ENCODE measurements at regions not wholly inside any gene's neighbourhood (a gene's known extent, or its start where the extent isn't known, plus 50 kb on each side); places are given as distances from the start of the nearest gene placed in this dataset.
"Not testable (repeated sequence)": the region's sequence is repeated elsewhere in the genome, so short reads cannot be mapped to it uniquely, and the experiment has no call there.

GRCh38 chrX:27156921-27157320, 306.2 kb downstream of the PPP4R3C start:
- intact Hi-C loops (cut with micrococcal nuclease), result not testable (repeated sequence)

DNA sequence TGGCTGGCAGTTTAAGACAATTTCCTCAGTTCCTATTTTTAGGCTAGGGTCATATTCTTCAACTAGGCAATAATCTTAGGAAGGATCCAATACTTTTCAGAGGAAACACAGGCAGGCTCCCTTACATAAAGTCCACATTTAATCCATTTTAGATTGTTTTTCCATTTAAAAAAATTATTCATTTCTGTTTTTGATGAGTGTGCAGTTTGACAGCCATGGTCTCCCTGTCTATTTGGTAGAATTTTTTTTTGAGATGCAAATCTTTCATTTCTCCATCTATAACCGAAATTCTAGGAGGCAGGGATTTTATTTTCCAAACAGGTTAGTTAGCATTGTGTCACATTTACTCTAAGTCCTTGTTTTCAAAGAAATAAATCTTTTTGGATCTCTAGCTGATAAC, 326.8 kb downstream of the PPP4R3C start:
- intact Hi-C loops (cut with micrococcal nuclease), result no loop called here

DNA sequence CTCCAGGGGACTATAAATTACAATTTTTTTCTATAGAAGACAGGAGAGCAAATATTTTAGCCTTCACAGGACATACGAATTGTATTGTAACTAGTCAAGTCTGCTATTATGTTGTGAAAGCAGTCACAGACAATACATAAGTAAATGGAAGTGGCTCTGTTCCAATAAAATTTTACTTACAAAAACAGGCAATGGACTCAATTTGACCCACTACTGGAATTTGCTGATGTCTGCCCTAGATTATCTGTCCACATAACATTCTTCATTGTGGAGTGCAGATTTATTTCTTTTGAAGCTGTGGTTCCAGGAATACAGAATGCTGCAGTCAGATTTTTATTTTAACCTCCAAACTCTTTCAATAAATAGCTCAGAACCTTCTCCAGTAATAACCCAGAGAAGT, 330.3 kb downstream of the PPP4R3C start:
- intact Hi-C loops (cut with micrococcal nuclease), result no loop called here

DNA sequence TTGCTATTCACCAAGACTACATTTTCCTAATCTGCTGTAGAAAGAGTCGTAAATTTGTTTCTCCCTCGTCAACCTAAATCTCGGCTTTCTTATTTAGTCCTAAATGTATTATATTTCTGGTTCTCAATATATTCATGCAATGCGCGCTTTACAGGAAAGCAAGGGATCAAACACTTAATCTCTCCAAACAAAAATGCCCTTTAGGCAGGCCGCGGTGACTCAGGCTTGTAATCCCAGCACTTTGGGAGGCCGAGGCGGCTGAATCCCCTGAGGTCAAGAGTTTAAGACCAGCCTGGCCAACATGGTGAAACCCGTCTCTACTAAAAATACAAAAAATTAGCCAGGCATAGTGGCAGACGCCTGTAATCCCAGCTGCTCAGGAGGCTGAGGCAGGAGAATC, 376.0 kb downstream of the PPP4R3C start:
- intact Hi-C loops (cut with micrococcal nuclease), result not testable (repeated sequence)

- intact Hi-C loops (cut with micrococcal nuclease), result no loop called here
Observed at GRCh38 chrX:27086237-27086636, 376.9 kb downstream of the PPP4R3C start.

- intact Hi-C loops (cut with micrococcal nuclease), result no loop called here
Observed at GRCh38 chrX:27085346-27085745, 377.8 kb downstream of the PPP4R3C start.

- intact Hi-C loops (cut with micrococcal nuclease), result no loop called here
Observed at GRCh38 chrX:27078371-27078770, 384.8 kb downstream of the PPP4R3C start.

- intact Hi-C loops (cut with micrococcal nuclease), result no loop called here
Observed at GRCh38 chrX:27057883-27058282, 405.3 kb downstream of the PPP4R3C start.

DNA sequence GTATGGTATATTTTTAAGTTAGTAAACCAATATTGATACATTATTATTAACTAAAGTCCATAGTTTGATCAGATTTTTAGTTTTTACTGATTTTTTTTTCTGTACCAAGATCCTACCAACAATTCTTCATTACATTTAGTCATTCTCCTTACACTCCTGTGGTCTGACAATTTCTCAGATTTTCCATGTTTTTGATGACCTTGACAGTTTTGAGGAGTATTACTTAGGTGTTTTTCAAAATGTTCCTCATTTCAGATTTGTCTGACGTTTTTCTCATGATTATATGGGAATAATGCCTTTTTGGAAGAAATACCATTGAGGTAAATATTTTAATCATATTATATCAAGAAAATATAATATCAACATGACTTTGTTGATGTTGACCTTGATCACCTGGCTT, 423.8 kb downstream of the PPP4R3C start:
- intact Hi-C loops (cut with micrococcal nuclease), result no loop called here

DNA sequence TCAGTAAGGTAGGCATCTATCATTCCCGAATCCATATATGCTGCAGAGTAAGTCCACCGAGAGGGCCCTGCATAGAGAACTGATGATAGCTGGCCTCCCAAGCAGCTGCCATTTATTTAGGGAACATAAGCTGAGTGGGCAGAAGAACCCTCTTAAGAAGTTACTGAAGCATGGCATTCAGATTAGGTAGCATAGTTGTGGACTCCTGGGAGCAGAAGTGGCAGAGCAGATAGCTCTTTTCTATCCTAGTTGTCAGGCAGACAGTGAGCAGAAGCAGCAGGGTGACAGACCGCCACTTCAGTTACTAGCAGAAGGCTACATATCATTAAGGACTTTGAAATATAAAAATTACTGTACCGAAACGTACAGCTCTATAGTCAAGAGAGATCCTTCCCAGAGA, 454.7 kb downstream of the PPP4R3C start:
- intact Hi-C loops (cut with micrococcal nuclease), result no loop called here

- intact Hi-C loops (cut with micrococcal nuclease), result no loop called here
Observed at GRCh38 chrX:26999634-27000033, 463.5 kb downstream of the PPP4R3C start.

DNA sequence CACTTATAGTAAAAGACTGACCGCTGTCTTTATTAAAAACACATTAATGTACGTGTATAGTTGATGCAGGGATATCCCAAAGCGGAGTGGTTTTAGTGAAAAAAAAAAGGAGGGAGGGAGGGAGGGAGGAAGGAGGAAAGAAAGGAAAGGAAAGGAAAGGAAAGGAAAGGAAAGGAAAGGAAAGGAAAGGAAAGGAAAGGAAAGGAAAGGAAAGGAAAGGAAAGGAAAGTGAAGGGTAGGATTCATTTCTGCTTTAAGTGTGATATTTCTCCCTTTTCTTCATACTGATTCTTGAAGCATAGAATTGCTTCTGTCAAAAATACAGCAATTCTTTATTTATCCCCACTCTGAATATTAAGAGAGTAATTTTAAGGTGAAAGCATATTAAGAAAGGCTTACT, 504.9 kb downstream of the PPP4R3C start:
- intact Hi-C loops (cut with micrococcal nuclease), result no loop called here

DNA sequence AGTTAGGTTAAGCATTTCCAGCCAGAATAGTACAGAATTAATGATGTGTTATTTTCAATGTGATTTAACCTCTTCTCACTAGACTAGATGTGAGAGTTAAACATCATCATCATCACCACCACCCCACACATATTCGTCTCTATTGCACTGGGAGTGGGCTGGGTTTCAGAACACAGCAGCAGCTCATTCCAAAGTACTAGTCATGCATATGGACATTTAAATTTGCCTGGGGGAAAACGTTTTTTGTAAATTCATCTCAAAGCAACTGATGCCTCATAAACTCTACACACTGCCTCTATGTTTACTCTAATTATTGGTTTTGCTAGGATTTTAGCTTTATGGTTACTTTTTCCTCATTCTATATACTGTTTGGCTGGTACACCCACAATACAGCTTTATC, 509.1 kb downstream of the PPP4R3C start:
- intact Hi-C loops (cut with micrococcal nuclease), result no loop called here

DNA sequence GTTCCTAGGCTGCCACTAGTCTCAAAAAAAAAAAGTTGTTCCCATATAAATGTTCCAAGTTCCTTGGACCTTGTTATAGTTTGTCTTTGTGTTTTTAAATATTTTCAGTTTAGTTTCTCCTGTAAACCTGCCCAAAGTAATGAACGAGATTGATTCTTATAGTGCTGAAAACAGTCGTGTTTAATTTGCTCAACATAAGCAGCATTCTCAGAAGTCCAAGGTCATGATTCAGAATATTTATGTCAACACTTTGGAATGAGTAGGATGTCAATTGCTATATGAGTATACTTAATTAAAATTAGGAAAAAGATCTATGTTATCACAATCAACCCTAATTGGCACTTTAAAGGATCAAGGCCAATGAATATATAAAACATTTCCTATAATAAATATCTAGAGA, 510.9 kb downstream of the PPP4R3C start:
- intact Hi-C loops (cut with micrococcal nuclease), result no loop called here

DNA sequence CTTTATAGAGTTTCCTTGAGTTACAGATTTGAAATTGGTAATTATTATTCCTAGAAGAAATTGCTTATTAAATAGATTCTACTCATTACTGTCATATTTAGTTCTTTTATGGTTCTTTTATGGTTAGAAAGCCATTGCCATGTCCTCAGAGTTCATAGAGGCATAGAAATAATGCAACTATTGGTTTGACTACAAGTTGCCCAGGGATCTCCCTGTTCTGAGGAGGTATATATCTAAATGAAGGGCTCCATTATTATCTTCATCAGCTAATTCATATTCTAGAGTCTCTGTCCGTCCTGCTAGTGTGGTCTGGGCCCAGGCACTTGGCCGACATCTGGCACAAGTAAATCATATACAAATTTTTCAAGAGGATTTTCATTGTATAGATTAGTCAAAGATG, 535.7 kb downstream of the PPP4R3C start:
- intact Hi-C loops (cut with micrococcal nuclease), result no loop called here

- intact Hi-C loops (cut with micrococcal nuclease), result no loop called here
Observed at GRCh38 chrX:26925088-26925487, 538.1 kb downstream of the PPP4R3C start.

DNA sequence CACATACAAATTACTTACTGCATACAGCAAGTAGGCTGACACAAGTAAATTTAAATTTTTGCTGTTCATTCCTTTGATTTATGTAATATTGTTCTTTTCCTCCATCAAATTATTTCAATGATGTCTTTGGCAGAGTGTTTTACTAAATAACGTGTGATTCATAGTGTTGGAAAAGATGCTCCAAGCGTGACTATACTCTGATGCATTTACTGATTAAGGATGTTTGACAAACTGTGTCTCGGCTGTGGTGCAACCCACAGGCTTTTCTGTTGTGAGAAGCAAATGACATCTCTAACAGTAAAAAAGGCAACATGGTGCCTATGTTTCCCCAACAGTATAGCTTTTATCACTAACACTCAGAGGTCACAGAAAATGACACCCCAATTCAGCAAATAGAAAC, 540.9 kb downstream of the PPP4R3C start:
- intact Hi-C loops (cut with micrococcal nuclease), result no loop called here

GRCh38 chrX:26918631-26919030, 544.5 kb downstream of the PPP4R3C start:
- intact Hi-C loops (cut with micrococcal nuclease), result no loop called here

DNA sequence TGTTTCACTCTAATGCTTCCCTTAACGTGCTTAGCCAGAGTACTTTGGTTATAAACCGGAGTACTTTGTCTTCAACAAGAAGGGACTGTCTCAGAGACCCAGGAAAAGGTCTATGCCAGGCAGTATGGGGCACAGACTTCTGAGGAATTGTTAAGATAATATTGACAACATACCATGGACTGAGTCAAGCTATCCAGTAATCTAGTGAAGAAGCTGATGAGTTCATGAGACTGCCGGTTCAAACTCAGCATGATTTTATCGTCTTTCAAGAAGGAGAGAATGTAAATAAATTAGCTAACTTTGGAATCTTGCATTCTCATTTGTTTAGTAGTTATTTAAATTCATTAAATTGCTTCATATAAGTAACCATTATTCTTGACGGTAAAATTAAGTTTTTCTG, 546.1 kb downstream of the PPP4R3C start:
- intact Hi-C loops (cut with micrococcal nuclease), result no loop called here

DNA sequence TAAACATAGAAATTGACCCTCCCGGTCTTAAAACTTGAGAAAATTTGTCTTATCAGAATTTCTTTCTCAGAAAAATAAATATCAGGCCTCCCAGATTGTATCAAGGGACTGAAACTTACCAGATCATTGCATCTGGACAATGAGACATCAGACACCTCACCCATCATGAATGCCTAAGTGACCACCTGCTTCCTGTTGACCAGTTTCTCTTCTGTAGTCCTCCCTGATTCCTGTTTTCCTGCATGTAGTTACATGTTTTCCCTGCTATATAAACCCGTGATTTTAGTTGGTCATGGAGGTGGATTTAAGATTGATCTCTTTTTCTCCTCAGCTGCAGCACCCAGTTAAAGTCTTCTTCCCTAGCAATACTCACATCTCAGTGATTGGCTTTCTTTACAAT, 548.1 kb downstream of the PPP4R3C start:
- intact Hi-C loops (cut with micrococcal nuclease), result no loop called here

GRCh38 chrX:26914232-26914631, 548.9 kb downstream of the PPP4R3C start:
- intact Hi-C loops (cut with micrococcal nuclease), result no loop called here

- intact Hi-C loops (cut with micrococcal nuclease), result not testable (repeated sequence)
Observed at GRCh38 chrX:26911785-26912184, 551.4 kb downstream of the PPP4R3C start.

DNA sequence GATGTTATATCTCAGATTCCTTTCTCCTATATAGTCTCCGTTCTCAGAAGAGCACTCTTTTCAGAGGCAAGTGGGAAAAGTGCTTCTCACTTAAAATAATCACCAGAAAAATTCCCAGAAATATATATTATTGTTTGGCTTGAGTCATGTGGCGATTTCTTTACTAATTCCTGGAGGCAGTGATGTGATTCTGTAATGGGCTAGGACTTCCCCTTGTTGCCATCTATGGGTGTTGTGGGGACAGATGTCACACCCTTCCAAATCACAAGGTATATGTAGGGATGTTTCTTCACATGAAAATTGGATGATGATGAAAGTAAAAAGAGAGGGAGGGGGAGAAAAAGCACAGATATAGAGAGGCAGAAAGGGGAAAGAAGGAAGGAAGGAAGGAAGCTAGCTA, 553.4 kb downstream of the PPP4R3C start:
- intact Hi-C loops (cut with micrococcal nuclease), result no loop called here

GRCh38 chrX:26908218-26908617, 554.9 kb downstream of the PPP4R3C start:
- intact Hi-C loops (cut with micrococcal nuclease), result no loop called here

Measured in T-helper 1 cell treated with Interleukin-12 subunit alpha and Interleukin-12 subunit beta and Interleukin-4 antibody, amounts not matched to agents 30 ng/mL and 1 ng/mL, for 36 hours (primary cell).